IMR-90 (cell line): ENCODE measurements at regions not wholly inside any gene's neighbourhood (a gene's known extent, or its start where the extent isn't known, plus 50 kb on each side); places are given as distances from the start of the nearest gene placed in this dataset.

Experiments used
- ATAC-seq: fragments of 200-7000 bp; cut with Tn5 transposase; 2 replicates; pipeline ENCODE4 v1.9.1; 2020; ENCODE audit warnings: low read depth, mild to moderate bottlenecking, moderate library complexity
- BruUV-seq: library from RNA; stranded (reverse); fragments of 400-500 nt; replicated peaks from 2 replicates; lab custom pipeline; 2021; lab: Mats Ljungman, UMichigan
- CTCF ChIA-PET: fragments of 300-600 bp; formaldehyde crosslinking; extraction: SDS; loops from one replicate; lab custom pipeline; 2021; ENCODE audit warnings: antibody characterized with exemption; lab: Yijun Ruan, JAX
- POLR2A ChIA-PET: fragments of 300-600 bp; sonication (Branson Sonifier 250); formaldehyde crosslinking; loops from one replicate; lab custom pipeline; 2022; ENCODE audit warnings: antibody characterized with exemption; ENCODE audit not compliant: unreplicated experiment; lab: Charles Lee
- DNase-seq: peaks from one replicate; pipeline ENCODE4 v3.0.0; 2013
- H2AFZ ChIP-seq: replicated peaks from 2 replicates; pipeline ENCODE3; 2013; ENCODE audit warnings: low read length, mild to moderate bottlenecking; ENCODE audit not compliant: poor library complexity
- H2AK5ac ChIP-seq: 2 replicates; pipeline ENCODE4 v1.6.1; 2013; ENCODE audit warnings: low read depth, low read length, inconsistent platforms
- H2AK9ac ChIP-seq: replicated peaks from 2 replicates; pipeline ENCODE3; 2013; ENCODE audit warnings: mild to moderate bottlenecking, low read depth, low read length, moderate library complexity; ENCODE audit not compliant: poor library complexity
- H2BK120ac ChIP-seq: 2 replicates; pipeline ENCODE4 v1.6.1; 2013; ENCODE audit warnings: low read depth, low read length, inconsistent platforms
- H2BK15ac ChIP-seq: 3 replicates; pipeline ENCODE4 v1.6.1; 2013; ENCODE audit warnings: low read depth, low read length, inconsistent platforms
- H2BK20ac ChIP-seq: 2 replicates; pipeline ENCODE4 v1.6.1; 2013; ENCODE audit warnings: low read depth, mild to moderate bottlenecking, inconsistent platforms, low read length, moderate library complexity
- H2BK5ac ChIP-seq: 2 replicates; pipeline ENCODE4 v1.6.1; 2013; ENCODE audit warnings: mild to moderate bottlenecking, low read depth, low read length, inconsistent platforms; ENCODE audit not compliant: poor library complexity, severe bottlenecking
- H3K14ac ChIP-seq: replicated peaks from 2 replicates; pipeline ENCODE4 v1.6.1; 2013; ENCODE audit warnings: low read depth, low read length, inconsistent platforms
- H3K18ac ChIP-seq: 2 replicates; pipeline ENCODE4 v1.6.1; 2013; ENCODE audit warnings: low read depth, low read length, control low read depth
- H3K23ac ChIP-seq: 2 replicates; pipeline ENCODE4 v1.6.1; 2013; ENCODE audit warnings: low read depth, low read length, inconsistent platforms
- H3K27ac ChIP-seq: 2 replicates; pipeline ENCODE4 v1.5.1; 2013; ENCODE audit warnings: mild to moderate bottlenecking, control low read depth, low read length; ENCODE audit not compliant: insufficient read depth
- H3K27me3 ChIP-seq: 2 replicates; pipeline ENCODE4 v1.6.1; 2013; ENCODE audit warnings: low read length; ENCODE audit not compliant: control insufficient read depth, insufficient read depth
- H3K36me3 ChIP-seq: 2 replicates; pipeline ENCODE4 v1.6.1; 2013; ENCODE audit warnings: low read length, mixed read lengths; ENCODE audit not compliant: control insufficient read depth, insufficient read depth
- H3K4ac ChIP-seq: 2 replicates; pipeline ENCODE4 v1.6.1; 2013; ENCODE audit warnings: low read depth, low read length, inconsistent platforms
- H3K4me1 ChIP-seq: 2 replicates; pipeline ENCODE4 v1.6.1; 2013; ENCODE audit warnings: low read length, mixed read lengths; ENCODE audit not compliant: control insufficient read depth, insufficient read depth
- H3K4me2 ChIP-seq: 2 replicates; pipeline ENCODE4 v1.6.1; 2013; ENCODE audit warnings: low read depth, mild to moderate bottlenecking, control low read depth, low read length, moderate library complexity
- H3K4me3 ChIP-seq: 2 replicates; pipeline ENCODE4 v1.5.1; 2013; ENCODE audit warnings: low read depth, mild to moderate bottlenecking, control low read depth, low read length, moderate library complexity; ENCODE audit not compliant: insufficient read depth
- H3K56ac ChIP-seq: 2 replicates; pipeline ENCODE4 v1.6.1; 2013; ENCODE audit warnings: low read length, inconsistent platforms; ENCODE audit not compliant: insufficient read depth; ENCODE audit errors: extremely low read depth
- H3K79me1 ChIP-seq, 2 experiments: 2 replicates each; pipeline ENCODE4 v1.6.1; 2013; ENCODE audit warnings: low read length in 2 of 2, inconsistent platforms in 1 of 2, low read depth in 1 of 2
- H3K9ac ChIP-seq: 2 replicates; pipeline ENCODE4 v1.6.1; 2013; ENCODE audit warnings: low read depth, low read length, control low read depth
- H3K9me1 ChIP-seq: 2 replicates; pipeline ENCODE4 v1.6.1; 2013; ENCODE audit warnings: low read length, inconsistent platforms; ENCODE audit not compliant: insufficient read depth
- H3K9me3 ChIP-seq: 2 replicates; pipeline ENCODE4 v1.6.1; 2013; ENCODE audit warnings: low read length; ENCODE audit not compliant: control insufficient read depth, insufficient read depth
- H4K20me1 ChIP-seq: 2 replicates; pipeline ENCODE4 v1.6.1; 2013; ENCODE audit warnings: low read length, inconsistent platforms; ENCODE audit not compliant: insufficient read depth
- H4K5ac ChIP-seq: 2 replicates; pipeline ENCODE4 v1.6.1; 2013; ENCODE audit warnings: mild to moderate bottlenecking, low read depth, low read length, control low read depth
- H4K8ac ChIP-seq, 2 experiments: 2 replicates each; pipeline ENCODE4 v1.6.1; 2013; ENCODE audit warnings: low read depth in 2 of 2, low read length in 2 of 2, control low read depth in 1 of 2, inconsistent platforms in 1 of 2
- H4K91ac ChIP-seq: 2 replicates; pipeline ENCODE4 v1.6.1; 2013; ENCODE audit warnings: low read depth, low read length, inconsistent platforms; ENCODE audit not compliant: insufficient read depth
- MAZ ChIP-seq: IDR thresholded peaks from 2 replicates; pipeline ENCODE4 v1.6.1; 2012; ENCODE audit warnings: low read depth, mild to moderate bottlenecking, low read length, improper control_type of control experiment, moderate library complexity, borderline replicate concordance
- RFX5 ChIP-seq: IDR thresholded peaks from 2 replicates; pipeline ENCODE4 v1.8.0; 2012; ENCODE audit warnings: low read depth, mild to moderate bottlenecking, low read length, moderate library complexity
- USF2 ChIP-seq: fragments of 150-350 bp; IDR thresholded peaks from 2 replicates; pipeline ENCODE4 v1.6.1; 2017; ENCODE audit warnings: mild to moderate bottlenecking, antibody characterized with exemption, low read length, low read depth
- WGBS, 2 experiments: methylation state at CpG; one replicate each; pipeline versions ENCODE4 v1.1.5 to v1.1.7; 2013; ENCODE audit warnings: missing lambda C conversion rate in 2 of 2; ENCODE audit not compliant: insufficient read length in 1 of 2; ENCODE audit errors: extremely low coverage in 2 of 2; 5-methylcytosine and 5-hydroxymethylcytosine counted together
- dilution Hi-C: fragments of 300-500 bp; cut with HindIII; formaldehyde crosslinking; loops from one replicate; pipeline ENCODE4 v1.14.3; 2018; ENCODE audit warnings: low sequenced_read_pairs; ENCODE audit not compliant: unreplicated experiment
- in situ Hi-C: fragments of 300-500 bp; cut with MboI; formaldehyde crosslinking; loops from 3 replicates; pipeline ENCODE4 v1.14.3; 2019; ENCODE audit warnings: low sequenced_read_pairs, inconsistent platforms, mixed read lengths
- intact Hi-C: fragments of 100-400 bp; cut with micrococcal nuclease; formaldehyde crosslinking; loops from 2 replicates; pipeline ENCODE4 v1.10.0; 2022

GRCh38 chr3:162206648-162207047 lies 710.0 kb downstream of the OTOL1 start:
- in situ Hi-C loops: no loop called here

More at GRCh38 chr3:162206648-162207047, 710.0 kb downstream of the OTOL1 start:
- Histone ChIP-seq H2BK120ac (no peak overlapping the region), H3K4me1 (no peaks in the 10 kb centered on the region), H3K23ac (no peak overlapping the region), H3K36me3 (no peaks in the 10 kb centered on the region), H2AK5ac (no peak overlapping the region), H2AFZ (no peak overlapping the region), H4K8ac (no peak overlapping the region), H3K9me1 (no peaks in the 10 kb centered on the region), H2BK5ac (no peak overlapping the region), H3K4me2 (no peak overlapping the region), H2BK15ac (no peak overlapping the region), H3K27ac (no peak overlapping the region), H2AK9ac (no peak overlapping the region), H3K18ac (no peak overlapping the region), H3K4me3 (no peak overlapping the region), H3K56ac (no peak overlapping the region), H3K14ac (no peak overlapping the region), H3K27me3 (no peaks in the 10 kb centered on the region), H3K9ac (no peak overlapping the region), H2BK20ac (no peak overlapping the region), H3K4ac (no peak overlapping the region), H4K91ac (no peak overlapping the region), H4K5ac (no peak overlapping the region), H3K9me3 (no peaks in the 10 kb centered on the region), H4K20me1 (no peaks in the 10 kb centered on the region), H3K79me1 (no peaks in the 10 kb centered on the region)
- BruUV-seq: no TSS peak
- dilution Hi-C loops: no loop called here
- no peak for TF ChIP-seq MAZ
- TF ChIP-seq RFX5: no peak
- no peak for TF ChIP-seq USF2
- no CpG with 5 or more reads among the region's 1 CpG for WGBS, 2 experiments
- CTCF ChIA-PET: no interaction called here
- POLR2A ChIA-PET: no interaction called here
- intact Hi-C loops: no loop called here
- no peak for DNase-seq
- no peak for ATAC-seq
